BJ (cell line): ENCODE measurements at regions not wholly inside any gene's neighbourhood (a gene's known extent, or its start where the extent isn't known, plus 50 kb on each side); places are given as distances from the start of the nearest gene placed in this dataset.

Experiments
- CTCF ChIA-PET: fragments of 350-600 bp; formaldehyde crosslinking; extraction: SDS; loops from one replicate; lab custom pipeline; 2021; ENCODE audit warnings: antibody characterized with exemption, inconsistent platforms; lab: Yijun Ruan, JAX
- POLR2A ChIA-PET: fragments of 300-600 bp; sonication (Branson Sonifier 250); formaldehyde crosslinking; extraction: SDS; loops from one replicate; lab custom pipeline; 2021; ENCODE audit warnings: antibody characterized with exemption; lab: Charles Lee
- DNase-seq: peaks from one replicate; pipeline ENCODE4 v3.0.0-alpha.2; 2011; ENCODE audit warnings: low read depth
- H3K27me3 ChIP-seq: 2 replicates; pipeline ENCODE4 v1.6.0; 2011; ENCODE audit warnings: low read length; ENCODE audit not compliant: control insufficient read depth, insufficient read depth
- H3K36me3 ChIP-seq: 2 replicates; pipeline ENCODE4 v1.5.1; 2011; ENCODE audit warnings: low read length; ENCODE audit not compliant: control insufficient read depth, insufficient read depth
- H3K4me3 ChIP-seq: 2 replicates; pipeline ENCODE4 v1.5.1; 2011; ENCODE audit warnings: low read depth, mild to moderate bottlenecking, control low read depth, low read length
- TF ChIP-seq, protein P1 (sequence below): IDR thresholded peaks from 2 replicates; pipeline ENCODE4 v1.5.1; 2011; ENCODE audit warnings: low read depth, mild to moderate bottlenecking, control low read depth, inconsistent platforms, low read length, moderate library complexity; ENCODE audit not compliant: insufficient read depth

- H3K36me3 ChIP-seq, result no peaks in the 10 kb centered on the region
- ChIA-PET CTCF (no interaction called here), POLR2A (no interaction called here)
- no peak for DNase-seq
- no peaks in the 10 kb centered on the region for H3K27me3 ChIP-seq
- TF ChIP-seq, protein P1, sequence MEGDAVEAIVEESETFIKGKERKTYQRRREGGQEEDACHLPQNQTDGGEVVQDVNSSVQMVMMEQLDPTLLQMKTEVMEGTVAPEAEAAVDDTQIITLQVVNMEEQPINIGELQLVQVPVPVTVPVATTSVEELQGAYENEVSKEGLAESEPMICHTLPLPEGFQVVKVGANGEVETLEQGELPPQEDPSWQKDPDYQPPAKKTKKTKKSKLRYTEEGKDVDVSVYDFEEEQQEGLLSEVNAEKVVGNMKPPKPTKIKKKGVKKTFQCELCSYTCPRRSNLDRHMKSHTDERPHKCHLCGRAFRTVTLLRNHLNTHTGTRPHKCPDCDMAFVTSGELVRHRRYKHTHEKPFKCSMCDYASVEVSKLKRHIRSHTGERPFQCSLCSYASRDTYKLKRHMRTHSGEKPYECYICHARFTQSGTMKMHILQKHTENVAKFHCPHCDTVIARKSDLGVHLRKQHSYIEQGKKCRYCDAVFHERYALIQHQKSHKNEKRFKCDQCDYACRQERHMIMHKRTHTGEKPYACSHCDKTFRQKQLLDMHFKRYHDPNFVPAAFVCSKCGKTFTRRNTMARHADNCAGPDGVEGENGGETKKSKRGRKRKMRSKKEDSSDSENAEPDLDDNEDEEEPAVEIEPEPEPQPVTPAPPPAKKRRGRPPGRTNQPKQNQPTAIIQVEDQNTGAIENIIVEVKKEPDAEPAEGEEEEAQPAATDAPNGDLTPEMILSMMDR, result no peak
- H3K4me3 ChIP-seq, result no peak overlapping the region
Observed at GRCh38 chr10:65602182-65602865, 1323.5 kb upstream of the LRRTM3 start.

DNA sequence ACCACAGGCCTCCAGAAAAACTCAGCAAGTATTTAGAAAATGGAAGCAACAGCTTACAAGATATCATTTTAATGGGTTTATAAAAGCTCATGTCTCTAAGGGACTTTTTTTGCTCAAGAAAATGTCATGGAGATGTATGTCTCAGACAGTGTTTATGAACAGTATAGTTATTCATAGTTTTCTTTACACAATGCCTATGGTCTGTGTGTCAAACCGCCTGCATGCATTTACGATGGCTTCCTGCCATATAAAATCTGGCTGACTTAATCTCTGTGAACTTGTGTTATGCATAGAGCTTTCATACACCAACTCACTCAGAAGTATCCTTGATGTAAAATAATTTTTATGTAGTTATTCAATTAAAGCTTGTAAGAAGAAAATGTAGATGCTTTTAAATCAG is 1314.2 kb upstream of the LRRTM3 start:
- DNase-seq, result no peak
- H3K36me3 ChIP-seq, result no peaks in the 10 kb centered on the region
- H3K4me3 ChIP-seq, result no peak overlapping the region
- ChIA-PET CTCF (no interaction called here), POLR2A (no interaction called here)
- TF ChIP-seq, protein P1, result no peak
- H3K27me3 ChIP-seq, result no peaks in the 10 kb centered on the region

- ChIA-PET POLR2A (no interaction called here), CTCF (no interaction called here)
- Histone ChIP-seq H3K4me3 (no peak overlapping the region), H3K27me3 (no peaks in the 10 kb centered on the region), H3K36me3 (no peaks in the 10 kb centered on the region)
- no peak for DNase-seq
- TF ChIP-seq, protein P1, result no peak
Observed at GRCh38 chr10:65614956-65615565, 1310.8 kb upstream of the LRRTM3 start.

DNA sequence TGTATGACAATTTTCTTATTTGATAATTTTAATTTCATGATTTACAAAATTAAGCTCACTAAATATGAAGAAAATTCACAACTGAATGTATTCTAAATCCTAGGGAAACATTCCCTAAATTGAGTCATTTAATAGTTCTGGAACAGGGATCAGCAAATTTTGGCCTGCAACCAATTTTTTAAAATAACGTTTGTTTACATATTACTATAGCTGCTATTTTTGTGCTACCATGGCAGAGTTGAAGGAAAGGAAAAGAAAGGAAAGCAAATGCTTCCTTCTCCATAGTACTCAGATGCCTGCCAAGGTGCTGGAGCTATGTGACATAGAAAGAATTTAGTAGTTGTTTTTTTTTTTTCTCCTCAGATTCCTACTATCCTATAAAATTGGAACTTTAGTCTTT is 1307.7 kb upstream of the LRRTM3 start:
- TF ChIP-seq, protein P1, result no peak
- ChIA-PET CTCF (interaction anchor here (0.6 kb wide), 1 partner anchor 560 kb away, joined by 3 read pairs; no protein-coding TSS in a partner anchor), POLR2A (no interaction called here)
- no peak overlapping the region for H3K4me3 ChIP-seq
- no peaks in the 10 kb centered on the region for H3K27me3 ChIP-seq
- H3K36me3 ChIP-seq, result no peaks in the 10 kb centered on the region
- DNase-seq, result no peak

- POLR2A ChIA-PET, result no interaction called here
- TF ChIP-seq, protein P1, result no peak
- Histone ChIP-seq H3K4me3 (no peak overlapping the region), H3K36me3 (no peaks in the 10 kb centered on the region), H3K27me3 (no peaks in the 10 kb centered on the region)
- no peak for DNase-seq
- CTCF ChIA-PET, result no interaction called here
Observed at GRCh38 chr10:65620404-65621048, 1305.3 kb upstream of the LRRTM3 start.
